ENCODE measurements at regions not wholly inside any gene's neighbourhood (a gene's known extent, or its start where the extent isn't known, plus 50 kb on each side); places are given as distances from the start of the nearest gene placed in this dataset.

DNA sequence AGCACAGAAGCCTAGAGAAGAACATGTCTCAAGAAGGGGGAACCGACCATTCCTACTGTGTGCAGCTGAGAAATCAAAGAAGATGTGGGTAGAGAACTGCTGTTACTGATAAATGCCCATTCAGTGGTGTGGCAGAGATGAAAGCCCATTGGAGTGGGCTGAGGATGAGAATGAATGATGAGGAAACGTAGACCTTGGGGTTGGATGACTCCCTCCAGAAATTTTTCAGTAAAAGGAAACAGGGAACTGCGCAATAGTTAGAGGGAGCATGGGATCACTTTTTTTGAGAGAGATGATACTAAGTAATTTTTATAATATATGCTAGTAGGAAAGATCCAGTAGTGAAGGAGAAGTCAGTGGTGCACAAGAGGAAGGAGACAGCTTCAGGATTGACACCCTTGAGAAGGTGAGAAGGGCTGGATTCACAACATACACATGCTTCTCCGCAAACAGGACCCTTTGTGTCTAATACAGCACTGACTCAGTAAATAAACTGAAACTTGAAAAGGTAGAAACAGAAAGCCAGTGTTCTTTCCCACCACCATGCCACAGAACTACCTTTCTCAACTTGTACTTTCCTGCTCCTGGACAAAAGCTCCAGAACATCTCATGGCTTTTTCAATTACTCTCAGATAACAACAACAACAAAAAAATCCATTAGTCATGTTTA, 104.7 kb upstream of the IL6 start:
- in situ Hi-C loops (cut with HindIII; ENCODE audit: low sequenced_read_pairs) = no loop called here
- no peak for TF ChIP-seq CTCF (IDR thresholded peaks at IDR 0.05; ENCODE audit: low read depth, low read length, missing control alignments)
- DNase-seq (ENCODE audit: low read depth) = no peak
- no peak overlapping the region for H3K4me3 ChIP-seq (ENCODE audit: low read depth, low read length)

- no peak overlapping the region for H3K4me3 ChIP-seq (ENCODE audit: low read depth, low read length)
- TF ChIP-seq CTCF (IDR thresholded peaks at IDR 0.05; ENCODE audit: low read depth, low read length, missing control alignments) = no peak
- in situ Hi-C loops (cut with HindIII; ENCODE audit: low sequenced_read_pairs) = no loop called here
- no peak for DNase-seq (ENCODE audit: low read depth)
Observed at GRCh38 chr7:22618528-22618927, 108.5 kb upstream of the IL6 start.

- no peak for TF ChIP-seq CTCF (IDR thresholded peaks at IDR 0.05; ENCODE audit: low read depth, low read length, missing control alignments)
- no peak overlapping the region for H3K4me3 ChIP-seq (ENCODE audit: low read depth, low read length)
- DNase-seq (ENCODE audit: low read depth) = no peak
- in situ Hi-C loops (cut with HindIII; ENCODE audit: low sequenced_read_pairs) = no loop called here
Observed at GRCh38 chr7:22617166-22617565, 109.8 kb upstream of the IL6 start.

DNA sequence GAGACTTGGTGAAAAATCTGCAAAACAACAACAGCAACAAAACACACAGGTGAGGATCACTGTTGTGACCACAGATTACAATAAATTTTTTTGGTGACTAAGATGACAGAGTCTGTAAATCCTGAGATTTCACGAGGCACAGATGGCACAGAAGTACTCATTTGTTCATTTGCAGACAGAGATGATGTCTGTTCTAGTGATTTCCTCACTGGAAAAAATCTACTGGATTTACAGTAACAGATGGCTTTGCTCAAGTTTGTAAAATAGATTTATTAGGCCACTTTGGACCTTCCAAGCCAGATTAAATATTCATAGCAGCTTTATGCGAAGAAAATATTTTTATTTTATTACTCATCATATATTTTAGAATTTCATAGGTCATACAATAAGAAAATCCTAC, 113.5 kb upstream of the IL6 start:
- no peak for TF ChIP-seq CTCF (IDR thresholded peaks at IDR 0.05; ENCODE audit: low read depth, low read length, missing control alignments)
- no peak overlapping the region for H3K4me3 ChIP-seq (ENCODE audit: low read depth, low read length)
- in situ Hi-C loops (cut with HindIII; ENCODE audit: low sequenced_read_pairs) = no loop called here
- DNase-seq (ENCODE audit: low read depth) = no peak

GRCh38 chr7:22612776-22613175, 112.8 kb upstream of the STEAP1B start:
- no peak overlapping the region for H3K4me3 ChIP-seq (ENCODE audit: low read depth, low read length)
- DNase-seq (ENCODE audit: low read depth) = no peak
- in situ Hi-C loops (cut with HindIII; ENCODE audit: low sequenced_read_pairs) = no loop called here
- no peak for TF ChIP-seq CTCF (IDR thresholded peaks at IDR 0.05; ENCODE audit: low read depth, low read length, missing control alignments)

DNA sequence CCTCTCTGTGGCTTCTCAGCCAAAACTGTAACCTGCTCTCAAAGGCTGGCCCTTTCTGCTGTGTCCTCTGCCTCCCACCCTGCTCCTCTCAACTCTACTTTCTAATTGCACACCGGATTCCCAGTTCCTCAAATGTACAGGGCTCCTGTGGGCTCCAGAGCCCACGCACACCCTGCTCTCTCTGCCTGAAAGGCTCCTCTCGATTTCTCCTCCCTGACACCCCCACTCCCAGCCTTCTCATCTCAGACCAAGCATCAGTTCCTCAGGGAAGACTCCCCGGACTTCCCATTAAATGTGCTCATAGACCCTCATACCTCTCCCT, 111.7 kb upstream of the STEAP1B start:
- no peak overlapping the region for H3K4me3 ChIP-seq (ENCODE audit: low read depth, low read length)

More for the DNA sequence above, 111.7 kb upstream of the STEAP1B start:
- no peak for DNase-seq (ENCODE audit: low read depth)
- TF ChIP-seq CTCF (IDR thresholded peaks at IDR 0.05; ENCODE audit: low read depth, low read length, missing control alignments) = no peak
- in situ Hi-C loops (cut with HindIII; ENCODE audit: low sequenced_read_pairs) = no loop called here

Measured in astrocyte of the cerebellum (primary cell).